Body of pancreas (tissue), 4 donors: ENCODE measurements at regions not wholly inside any gene's neighbourhood (a gene's known extent, or its start where the extent isn't known, plus 50 kb on each side); places are given as distances from the start of the nearest gene placed in this dataset.

Source experiments
- POLR2A ChIP-seq, 3 donors: fragments of 450-650 bp; IDR thresholded peaks; one replicate each; pipeline ENCODE4 v1.6.1; 2016; ENCODE audit warnings: antibody characterized with exemption in 3 of 3, mild to moderate bottlenecking in 2 of 3
- TF ChIP-seq, protein P1 (sequence below), 7 experiments: fragments of 450-650 bp in 4 of 7; fragments of 200-600 bp in 3 of 7; sonication (generic) in 3 of 7; IDR thresholded peaks; one replicate each; pipeline ENCODE4 v1.5.1; 2016 to 2019; ENCODE audit warnings: antibody characterized with exemption in 7 of 7

DNA sequence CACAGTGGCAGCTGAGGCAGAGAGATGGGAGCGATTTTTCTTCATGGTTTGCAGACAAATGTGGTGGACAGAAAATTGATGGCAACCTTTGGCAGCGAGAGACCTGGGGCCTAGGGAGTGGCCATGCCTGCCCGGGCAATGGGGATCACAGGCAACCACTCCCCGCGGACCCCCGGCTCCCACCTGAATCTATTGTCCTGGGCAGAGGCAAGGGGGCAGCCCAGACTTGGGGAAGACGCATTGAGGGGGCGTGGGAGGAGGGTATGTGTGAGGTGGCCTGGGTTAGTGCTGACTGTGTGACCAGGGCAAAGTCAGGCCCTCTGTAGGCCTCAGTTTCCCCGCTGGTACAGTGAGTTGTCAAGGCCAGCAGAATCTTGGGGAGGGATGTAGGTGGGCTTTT, 53.6 kb upstream of the BLCAP start:
- TF ChIP-seq, protein P1, sequence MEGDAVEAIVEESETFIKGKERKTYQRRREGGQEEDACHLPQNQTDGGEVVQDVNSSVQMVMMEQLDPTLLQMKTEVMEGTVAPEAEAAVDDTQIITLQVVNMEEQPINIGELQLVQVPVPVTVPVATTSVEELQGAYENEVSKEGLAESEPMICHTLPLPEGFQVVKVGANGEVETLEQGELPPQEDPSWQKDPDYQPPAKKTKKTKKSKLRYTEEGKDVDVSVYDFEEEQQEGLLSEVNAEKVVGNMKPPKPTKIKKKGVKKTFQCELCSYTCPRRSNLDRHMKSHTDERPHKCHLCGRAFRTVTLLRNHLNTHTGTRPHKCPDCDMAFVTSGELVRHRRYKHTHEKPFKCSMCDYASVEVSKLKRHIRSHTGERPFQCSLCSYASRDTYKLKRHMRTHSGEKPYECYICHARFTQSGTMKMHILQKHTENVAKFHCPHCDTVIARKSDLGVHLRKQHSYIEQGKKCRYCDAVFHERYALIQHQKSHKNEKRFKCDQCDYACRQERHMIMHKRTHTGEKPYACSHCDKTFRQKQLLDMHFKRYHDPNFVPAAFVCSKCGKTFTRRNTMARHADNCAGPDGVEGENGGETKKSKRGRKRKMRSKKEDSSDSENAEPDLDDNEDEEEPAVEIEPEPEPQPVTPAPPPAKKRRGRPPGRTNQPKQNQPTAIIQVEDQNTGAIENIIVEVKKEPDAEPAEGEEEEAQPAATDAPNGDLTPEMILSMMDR (IDR thresholded peaks at IDR 0.05), result no peak
- TF ChIP-seq POLR2A (IDR thresholded peaks at IDR 0.05), result no peak
